K562 (cell line): ENCODE measurements at regions not wholly inside any gene's neighbourhood (a gene's known extent, or its start where the extent isn't known, plus 50 kb on each side); places are given as distances from the start of the nearest gene placed in this dataset.

ENCODE experiments used
- ATAC-seq: fragments of 200-7000 bp; cut with Tn5 transposase; 3 replicates; pipeline ENCODE4 v1.9.1; 2020; ENCODE audit warnings: moderate library complexity
- BruUV-seq: library from RNA; stranded (reverse); fragments of 400-500 nt; replicated peaks from 2 replicates; lab custom pipeline; 2021; lab: Mats Ljungman, UMichigan
- CTCF ChIA-PET: fragments of 300-600 bp; formaldehyde crosslinking; extraction: SDS; loops from one replicate; lab custom pipeline; 2021; ENCODE audit warnings: low intra/inter-chr PET ratio; lab: Yijun Ruan, JAX
- POLR2A ChIA-PET: fragments of 300-600, 350-650 bp; sonication (Branson Sonifier 250); formaldehyde crosslinking; extraction: SDS; loops from one replicate; lab custom pipeline; 2021; ENCODE audit warnings: antibody characterized with exemption, inconsistent platforms; lab: Yijun Ruan, JAX
- DNase-seq, 4 experiments: peaks; one replicate each; pipeline versions ENCODE4 v3.0.0 to v3.0.0-alpha.2; 2011 to 2018; ENCODE audit warnings: low spot score in 3 of 4, mixed read lengths in 3 of 4; ENCODE audit errors: extremely low read depth in 1 of 4
- FAIRE-seq: peaks from 2 replicates; lab custom pipeline; 2011; peaks lifted over from hg19 to GRCh38; lab: Jason Lieb, UNC
- H2AFZ ChIP-seq: 2 replicates; pipeline ENCODE4 v1.6.0; 2011; ENCODE audit warnings: low read depth, low read length, control low read depth, inconsistent platforms
- H3K27ac ChIP-seq: fragments of 200-600 bp; 3 replicates; pipeline ENCODE4 v1.8.0; 2011; ENCODE audit warnings: low read depth, mild to moderate bottlenecking, control low read depth, inconsistent platforms, low read length, moderate library complexity, mixed read lengths; ENCODE audit errors: extremely low read depth
- H3K27me3 ChIP-seq, 2 experiments: fragments of 300-600 bp in 1 of 2; 2 replicates in 1 of 2; 3 replicates in 1 of 2; pipeline versions ENCODE4 v1.6.0 to v1.8.0; 2011; ENCODE audit warnings: inconsistent platforms in 2 of 2, low read length in 2 of 2, mild to moderate bottlenecking in 1 of 2, mixed read lengths in 1 of 2, moderate library complexity in 1 of 2; ENCODE audit not compliant: control insufficient read depth in 2 of 2, insufficient read depth in 2 of 2
- H3K36me3 ChIP-seq: fragments of 300-600 bp; 3 replicates; pipeline ENCODE4 v1.8.0; 2011; ENCODE audit warnings: mild to moderate bottlenecking, low read length, inconsistent platforms; ENCODE audit not compliant: control insufficient read depth, insufficient read depth
- H3K4me1 ChIP-seq, 2 experiments: fragments of 200-600 bp in 1 of 2; replicated peaks in 1 of 2; 2 replicates in 1 of 2; 3 replicates in 1 of 2; pipeline versions ENCODE4 v1.5.1 to v1.8.0; 2011; ENCODE audit warnings: inconsistent platforms in 2 of 2, low read length in 2 of 2, mild to moderate bottlenecking in 1 of 2, mixed read lengths in 1 of 2, moderate library complexity in 1 of 2; ENCODE audit not compliant: control insufficient read depth in 2 of 2, insufficient read depth in 2 of 2
- H3K4me2 ChIP-seq: 2 replicates; pipeline ENCODE4 v1.6.1; 2011; ENCODE audit warnings: low read length, control low read depth, inconsistent platforms, mixed read lengths; ENCODE audit not compliant: insufficient read depth
- H3K4me3 ChIP-seq: fragments of 200-600 bp; sonication (generic), shearing (Covaris generic); 2 replicates; pipeline ENCODE4 v1.5.1; 2016; ENCODE audit warnings: control low read depth, inconsistent platforms
- H3K79me2 ChIP-seq: fragments of 200-600 bp; 3 replicates; pipeline ENCODE4 v1.8.0; 2011; ENCODE audit warnings: low read length, inconsistent platforms; ENCODE audit not compliant: control insufficient read depth, insufficient read depth
- H3K9ac ChIP-seq, 2 experiments: 2 replicates each; pipeline versions ENCODE4 v1.6.0 to v1.6.1; 2011; ENCODE audit warnings: low read depth in 2 of 2, low read length in 2 of 2, control low read depth in 1 of 2, inconsistent platforms in 1 of 2, mild to moderate bottlenecking in 1 of 2, mixed read lengths in 1 of 2; ENCODE audit not compliant: insufficient read depth in 1 of 2
- H3K9me1 ChIP-seq: one replicate; pipeline ENCODE4 v1.6.0; 2011; ENCODE audit warnings: inconsistent platforms, mild to moderate bottlenecking, low read length, moderate library complexity; ENCODE audit not compliant: control insufficient read depth, insufficient read depth
- H3K9me3 ChIP-seq: replicated peaks from 2 replicates; pipeline ENCODE4 v1.5.1; 2011; ENCODE audit warnings: low read depth, low read length, inconsistent platforms; ENCODE audit not compliant: control insufficient read depth, insufficient read depth
- H4K20me1 ChIP-seq: replicated peaks from 2 replicates; pipeline ENCODE4 v1.6.1; 2011; ENCODE audit warnings: low read length, inconsistent platforms, mixed read lengths; ENCODE audit not compliant: control insufficient read depth, insufficient read depth
- CCAR2 ChIP-seq: fragments of 200-400 bp; formaldehyde crosslinking; IDR thresholded peaks from 2 replicates; pipeline ENCODE4 v1.6.1; 2017; ENCODE audit warnings: mild to moderate bottlenecking, low read depth, low read length
- E2F4 ChIP-seq: sonication (generic); formaldehyde crosslinking; IDR thresholded peaks from 2 replicates; pipeline ENCODE4 v1.8.0; 2022; ENCODE audit warnings: mild to moderate bottlenecking, low read depth, missing genetic modification reagents
- HDAC2 ChIP-seq: fragments of 450-650 bp; IDR thresholded peaks from 2 replicates; pipeline ENCODE4 v1.6.1; 2016; ENCODE audit warnings: mild to moderate bottlenecking
- HSF4 ChIP-seq: fragments of 250-450 bp; sonication (Bioruptor Pico); IDR thresholded peaks from 2 replicates; pipeline ENCODE4 v2.1.2; 2022; ENCODE audit warnings: mild to moderate bottlenecking, moderate library complexity, borderline replicate concordance
- NR3C1 ChIP-seq: sonication (generic); formaldehyde crosslinking; IDR thresholded peaks from 2 replicates; pipeline ENCODE4 v1.8.1; 2022; ENCODE audit warnings: missing genetic modification reagents
- PHF8 ChIP-seq: fragments of 200-600 bp; sonication (generic); IDR thresholded peaks from 2 replicates; pipeline ENCODE4 v1.6.1; 2012; ENCODE audit warnings: mixed run types, mild to moderate bottlenecking, inconsistent platforms, low read length, moderate library complexity, borderline replicate concordance
- ZNF232 ChIP-seq: sonication (generic); formaldehyde crosslinking; IDR thresholded peaks from 2 replicates; pipeline ENCODE4 v1.8.0; 2022; ENCODE audit warnings: mild to moderate bottlenecking, missing genetic modification reagents
- ZNF75A ChIP-seq: fragments of 450-650 bp; formaldehyde crosslinking; IDR thresholded peaks from 2 replicates; pipeline ENCODE4 v1.4.0; 2020; ENCODE audit warnings: mild to moderate bottlenecking
- WGBS: fragments of 100-300 bp; shearing (Covaris generic); methylation state at CpG from one replicate; pipeline ENCODE4 v1.1.6; 2016; ENCODE audit warnings: low coverage, mixed read lengths; ENCODE audit not compliant: insufficient coverage; ENCODE audit errors: missing lambda C conversion rate; 5-methylcytosine and 5-hydroxymethylcytosine counted together
- in situ Hi-C: fragments of 300-500 bp; cut with MboI; formaldehyde crosslinking; loops from 4 replicates; pipeline ENCODE4 v1.15.0; 2018; ENCODE audit warnings: inconsistent platforms, mixed read lengths
- intact Hi-C: fragments of 100-400 bp; cut with micrococcal nuclease; formaldehyde crosslinking; loops from 2 replicates; pipeline ENCODE4 v1.14.2; 2022

DNA sequence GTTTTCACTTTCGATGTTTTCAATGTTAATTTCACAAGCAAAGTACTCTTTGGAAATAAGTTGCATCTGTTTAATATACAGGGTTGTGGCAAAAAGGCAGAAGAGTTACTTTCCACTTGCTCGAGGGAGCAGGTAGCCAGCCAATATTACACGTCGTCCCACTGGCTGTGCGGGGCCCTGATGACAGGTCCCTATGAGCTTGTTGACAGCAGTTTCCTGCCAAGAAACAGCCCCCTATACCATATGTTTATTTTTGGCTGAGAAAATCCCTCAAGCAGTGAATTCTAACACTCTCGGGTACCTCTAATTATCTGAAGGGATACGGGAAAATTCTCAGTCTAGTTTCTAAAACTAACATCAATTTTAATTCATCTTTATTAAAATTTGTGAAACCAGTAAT is 116.8 kb upstream of the SGO1 start:
- Histone ChIP-seq H3K27me3 (no peaks in the 10 kb centered on the region), H3K27ac (no peak overlapping the region), H3K4me2 (no peak overlapping the region), H2AFZ (peak overlapping the region; percentile 17; the same call in 1 of the 2 replicates), H4K20me1 (no peaks in the 10 kb centered on the region), H3K79me2 (no peaks in the 10 kb centered on the region), H3K4me1 (peaks cover 0 to 5% of the 10 kb centered on the region in 2 experiments; a peak in 1 of 5 replicates), H3K4me3 (no peak overlapping the region), H3K9me3 (peaks cover 8% of the 10 kb centered on the region; the same call in 1 of the 2 replicates), H3K9me1 (no peaks in the 10 kb centered on the region), H3K36me3 (no peaks in the 10 kb centered on the region), H3K9ac (no peak overlapping the region)
- DNase-seq (no peak), FAIRE-seq (no peak), ATAC-seq (no peak)
- ChIA-PET CTCF (no interaction called here), POLR2A (interaction anchor here (0.6 kb wide), 1 partner anchor 30 kb away, joined by 3 read pairs; no protein-coding TSS in a partner anchor)
- intact Hi-C loops: no loop called here
- 60% methylated on average over 7 of the region's 7 CpGs for WGBS
- no TSS peak for BruUV-seq
- in situ Hi-C loops: no loop called here
- TF ChIP-seq NR3C1 (CRISPR knock-in tag) (no peak), PHF8 (no peak), HDAC2 (no peak), CCAR2 (no peak), ZNF75A (no peak), ZNF232 (CRISPR knock-in tag) (no peak), E2F4 (CRISPR knock-in tag) (no peak), HSF4 (CRISPR knock-in tag) (no peak)
